ENCODE measurements at regions not wholly inside any gene's neighbourhood (a gene's known extent, or its start where the extent isn't known, plus 50 kb on each side); places are given as distances from the start of the nearest gene placed in this dataset.

DNA sequence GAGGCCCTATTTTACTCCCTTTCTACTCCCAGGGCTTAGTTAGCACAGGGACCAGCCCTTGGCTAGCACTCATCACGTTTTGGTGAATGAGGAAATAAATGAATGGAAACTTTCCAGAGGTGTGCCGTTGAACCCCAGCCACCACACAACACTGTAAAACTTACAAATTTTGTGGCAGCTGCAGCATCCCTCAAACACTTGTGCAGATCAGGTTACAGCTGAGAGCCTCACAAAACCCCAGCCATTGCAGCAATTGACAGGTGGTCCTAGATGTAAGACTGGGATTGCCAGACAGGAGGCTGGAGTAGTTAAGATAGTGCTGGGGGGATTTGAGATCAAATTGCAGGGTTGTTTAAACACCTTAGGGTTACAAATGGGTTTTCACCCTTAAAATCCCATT lies 482.2 kb upstream of the KIF2A start:
- DNase-seq (ENCODE audit: low read depth in 2 of 2) = no peak

DNA sequence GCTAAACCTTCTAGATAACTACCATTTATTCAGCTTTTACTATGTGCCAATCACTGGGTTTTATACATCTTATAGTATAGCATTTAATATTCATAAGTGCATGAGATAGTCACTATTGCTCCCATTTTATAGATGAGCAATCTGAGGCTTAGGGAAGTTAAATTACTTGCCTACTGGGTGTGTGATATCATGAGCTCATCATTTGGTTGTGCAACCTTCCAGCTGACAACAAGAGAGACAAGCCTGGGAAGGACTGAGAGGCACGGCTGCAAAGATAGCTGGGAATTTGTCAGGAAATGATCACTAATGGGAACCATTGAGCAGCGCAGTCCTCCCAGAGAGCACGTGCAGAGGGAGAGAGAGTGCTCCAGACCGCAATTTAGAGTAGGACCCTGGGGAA lies 481.6 kb upstream of the KIF2A start:
- DNase-seq (ENCODE audit: low read depth in 2 of 2) = no peak

DNA sequence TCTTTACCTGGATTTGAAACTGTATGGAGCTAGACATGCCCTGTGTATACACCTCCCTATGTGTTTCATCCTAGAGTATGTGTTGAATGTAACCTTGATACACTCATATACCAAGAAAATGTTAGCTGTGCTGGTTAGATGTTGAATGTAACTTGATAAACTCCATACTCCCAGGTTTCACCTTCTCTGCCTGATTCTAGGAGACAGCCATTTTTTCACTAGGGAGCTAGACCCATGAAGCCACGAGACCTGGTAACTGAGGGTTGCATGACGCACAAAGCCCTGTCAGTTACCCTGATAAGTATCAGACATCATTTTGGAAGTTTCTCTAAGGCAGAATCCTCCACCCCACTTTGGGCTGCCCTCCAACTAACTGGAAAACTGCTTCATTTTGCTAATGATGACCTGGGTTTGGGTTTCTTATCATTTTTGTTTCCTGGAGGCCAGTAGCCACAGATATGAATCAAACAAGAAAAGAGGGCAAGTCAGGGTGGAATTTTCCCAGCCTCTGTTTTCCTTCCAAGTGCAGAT lies 478.5 kb upstream of the KIF2A start:
- no peak for DNase-seq (ENCODE audit: low read depth in 2 of 2)

DNA sequence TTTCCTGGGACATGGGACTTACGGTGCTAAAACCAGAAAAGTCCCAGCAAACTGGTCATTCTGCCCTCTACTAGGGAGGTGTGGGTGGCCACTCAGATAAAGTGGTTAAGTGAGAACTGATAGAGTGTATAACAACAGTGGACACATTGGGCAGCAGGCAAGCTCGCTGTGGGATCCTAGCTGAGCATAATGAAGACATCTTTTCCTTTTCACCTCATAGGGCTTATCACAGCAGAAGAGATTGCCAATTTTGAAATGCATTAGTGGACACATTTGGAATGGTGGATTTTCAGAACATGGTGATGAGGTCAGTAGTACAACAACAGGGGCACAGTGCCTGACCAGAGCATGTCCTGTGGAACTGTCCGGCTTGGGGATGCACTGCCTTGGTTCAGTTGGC lies 477.1 kb upstream of the KIF2A start:
- no peak for DNase-seq (ENCODE audit: low read depth in 2 of 2)

DNA sequence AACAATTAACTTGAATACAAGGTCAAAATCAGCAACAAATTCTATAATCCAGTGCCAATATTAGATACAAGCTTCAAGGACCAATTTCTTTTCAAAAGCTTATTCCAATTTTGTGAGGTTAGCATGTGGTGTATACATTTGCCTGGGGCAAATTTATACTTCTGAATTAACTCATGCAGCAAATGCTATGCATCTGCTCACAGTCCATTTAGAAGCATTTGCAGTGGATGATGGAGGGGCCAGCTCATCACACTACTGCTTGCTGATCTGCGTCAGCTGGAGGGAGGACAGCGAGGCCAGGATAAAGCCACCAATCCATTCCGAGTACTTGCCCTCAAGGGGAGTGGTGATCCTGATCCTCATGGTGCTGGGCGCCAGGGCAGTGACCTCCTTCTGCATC lies 474.3 kb upstream of the KIF2A start:
- no peak for DNase-seq (ENCODE audit: low read depth in 2 of 2)

DNA sequence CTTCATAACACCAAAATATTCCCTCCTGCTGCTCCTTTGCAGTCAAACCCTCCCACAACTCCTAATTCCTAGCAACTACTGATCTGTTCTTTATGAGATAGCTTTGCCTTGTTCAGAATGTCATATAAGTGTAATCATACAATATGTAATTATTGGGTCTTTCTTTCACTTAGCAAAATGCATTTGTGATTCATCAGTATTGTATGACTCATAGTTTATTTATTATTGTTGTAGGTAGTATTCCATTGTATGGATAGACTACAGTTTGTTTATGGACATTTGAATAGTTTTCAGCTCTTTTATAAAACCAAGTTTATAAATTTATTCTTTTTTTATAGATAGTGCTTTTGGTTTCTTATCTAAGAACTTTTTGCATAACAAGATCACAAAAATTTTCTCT lies 468.2 kb upstream of the KIF2A start:
- no peak for DNase-seq (ENCODE audit: low read depth in 2 of 2)

DNA sequence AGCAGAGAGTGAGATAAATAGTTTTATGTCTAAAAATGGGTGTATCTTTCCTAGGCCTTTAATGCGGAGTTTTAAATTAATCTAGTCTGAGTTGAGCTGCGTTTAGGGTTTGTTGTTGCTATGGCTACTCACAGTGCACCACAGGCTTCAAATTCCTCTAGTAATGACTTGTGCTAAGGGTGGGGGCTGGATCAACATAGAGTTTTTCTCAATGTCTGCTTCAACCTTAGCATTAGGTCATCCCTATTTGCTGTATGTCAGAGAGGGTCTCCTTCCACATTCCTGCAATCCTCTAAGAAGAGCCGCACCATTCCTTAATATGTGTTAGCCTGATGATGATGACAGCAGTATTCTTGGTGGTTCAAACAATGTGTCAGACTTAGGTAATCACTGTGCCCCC lies 465.6 kb upstream of the KIF2A start:
- DNase-seq (ENCODE audit: low read depth in 2 of 2) = no peak

DNA sequence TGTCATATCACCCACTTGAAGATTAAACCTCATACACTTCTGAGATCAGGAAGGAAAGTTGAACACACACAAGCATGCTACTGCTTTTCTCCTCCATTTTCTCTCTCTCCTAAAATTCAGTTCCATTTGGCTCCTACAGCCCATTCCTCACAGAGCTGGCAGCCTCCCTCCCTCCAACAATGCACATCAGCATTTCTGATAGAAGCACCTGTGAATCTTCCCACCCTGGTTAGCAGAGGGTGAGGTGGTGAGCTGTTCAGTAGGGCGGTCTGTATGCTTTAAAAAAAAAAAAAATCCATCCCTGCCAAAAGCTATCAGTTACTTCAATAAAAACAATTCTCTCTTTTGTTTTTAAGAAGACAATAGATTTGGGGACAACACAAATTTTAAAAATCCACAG lies 463.2 kb upstream of the KIF2A start:
- DNase-seq (ENCODE audit: low read depth in 2 of 2) = no peak

DNA sequence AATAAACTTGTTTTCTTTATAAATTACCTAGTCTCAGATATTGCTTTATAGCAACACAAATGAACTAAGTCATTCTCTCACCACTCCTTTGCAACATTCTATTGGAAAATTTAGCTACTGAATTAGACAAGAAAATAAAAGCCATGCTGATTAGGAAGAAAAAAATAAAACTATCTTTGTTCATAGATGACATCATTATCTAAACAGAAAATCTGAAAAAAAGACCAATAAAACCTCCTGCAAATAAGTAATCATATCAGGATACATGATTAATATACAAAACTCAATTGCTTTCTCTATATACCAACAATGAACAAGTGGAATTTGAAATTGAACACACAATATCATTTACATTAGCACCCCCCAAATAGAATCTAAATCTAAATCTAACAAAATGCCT lies 455.3 kb upstream of the KIF2A start:
- DNase-seq (ENCODE audit: low read depth in 2 of 2) = no peak

DNA sequence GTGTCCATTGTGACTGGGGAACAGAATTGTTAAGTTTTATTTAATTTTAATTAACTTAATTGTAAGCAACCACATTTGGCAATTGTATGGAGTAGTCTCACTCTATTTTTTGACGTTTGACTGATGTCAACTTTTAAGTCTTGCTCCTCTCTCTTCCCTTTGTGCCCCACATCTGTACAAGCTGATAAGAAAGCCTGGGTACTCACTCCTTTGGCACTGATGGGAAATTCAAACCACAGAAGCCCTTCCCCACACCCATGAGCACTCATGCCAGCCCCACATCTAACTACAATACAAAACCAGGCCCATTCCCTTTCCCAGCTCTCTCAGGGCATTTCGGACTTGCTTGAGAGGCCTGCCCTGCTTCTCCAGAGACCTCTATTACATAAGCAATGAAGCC lies 451.5 kb upstream of the KIF2A start:
- DNase-seq (ENCODE audit: low read depth in 2 of 2) = no peak

DNA sequence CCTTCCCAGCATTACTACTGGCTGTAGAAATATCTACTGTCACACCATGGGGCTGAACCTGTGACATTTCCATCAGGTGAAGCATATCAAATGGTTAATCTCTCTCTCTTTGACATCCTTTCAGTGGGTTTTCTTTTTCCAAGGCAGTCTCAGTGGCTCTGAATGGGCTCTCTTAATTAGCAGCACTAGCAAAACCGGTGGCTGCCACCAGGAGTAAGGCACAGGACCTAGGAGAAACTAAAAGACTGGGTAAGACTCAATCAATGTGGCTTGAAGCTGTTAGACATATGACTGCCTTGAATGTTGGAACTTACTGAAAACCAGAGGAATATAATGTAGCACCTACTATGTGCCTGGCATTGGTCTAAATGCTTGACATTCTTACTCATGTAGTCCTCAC lies 445.0 kb upstream of the KIF2A start:
- DNase-seq (ENCODE audit: low read depth in 2 of 2) = no peak

DNA sequence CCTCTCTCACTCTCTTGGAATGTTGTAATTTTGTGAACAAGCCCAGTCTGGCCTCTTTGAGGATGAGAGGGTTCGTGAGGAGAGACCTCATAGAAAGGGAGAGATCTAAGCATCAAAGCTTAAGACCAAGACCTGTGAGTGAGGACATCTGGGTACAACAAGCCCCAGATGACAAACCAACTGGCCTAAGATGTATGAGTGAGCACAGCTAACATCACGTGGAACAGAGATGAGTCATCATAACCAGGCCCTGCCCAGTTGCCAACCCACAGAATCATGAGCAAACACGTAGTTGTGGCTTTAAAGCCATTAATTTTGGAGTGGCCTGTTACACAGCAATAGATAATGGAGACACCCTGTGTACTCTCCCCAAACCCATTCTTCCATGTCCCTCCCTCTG lies 439.1 kb upstream of the KIF2A start:
- no peak for DNase-seq (ENCODE audit: low read depth in 2 of 2)

DNA sequence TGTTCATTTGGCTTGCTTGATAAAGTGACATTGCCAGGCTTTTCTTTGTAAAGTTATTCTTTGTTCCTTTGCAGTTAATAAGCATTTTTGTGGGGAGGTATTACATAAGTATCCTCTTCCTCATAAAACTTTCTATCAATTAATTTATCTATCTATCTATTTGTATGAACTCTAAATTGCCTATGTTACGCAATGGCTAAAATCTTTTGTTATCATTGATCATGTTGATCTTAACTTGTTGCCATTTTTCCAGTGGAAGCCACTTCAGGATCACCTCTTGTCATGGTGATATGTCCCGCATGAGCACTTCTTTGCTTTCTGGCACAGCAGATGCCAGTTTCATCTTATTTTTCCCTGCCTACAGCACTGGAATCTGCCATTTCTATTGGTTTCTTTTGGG lies 436.7 kb upstream of the KIF2A start:
- DNase-seq (ENCODE audit: low read depth in 2 of 2) = no peak

DNA sequence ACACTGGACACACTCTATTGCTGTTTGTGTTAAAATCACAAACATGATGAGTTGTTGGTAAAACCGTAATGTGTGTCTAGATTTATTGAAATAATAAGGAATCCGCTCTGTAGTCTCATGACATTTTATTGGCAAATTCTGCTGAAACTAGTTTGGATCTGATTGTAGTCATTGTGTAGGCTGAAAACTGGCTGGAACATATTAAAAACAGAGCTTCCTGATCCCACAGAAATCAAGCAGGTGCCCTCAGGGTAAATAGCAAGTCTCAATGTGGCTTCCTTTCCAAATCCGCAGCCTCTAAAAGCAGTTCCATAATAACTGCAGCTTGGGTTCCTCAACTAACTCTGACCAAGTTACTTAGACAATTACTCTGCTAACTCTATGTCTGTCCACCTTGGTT lies 427.5 kb upstream of the KIF2A start:
- DNase-seq (ENCODE audit: low read depth in 2 of 2) = no peak

DNA sequence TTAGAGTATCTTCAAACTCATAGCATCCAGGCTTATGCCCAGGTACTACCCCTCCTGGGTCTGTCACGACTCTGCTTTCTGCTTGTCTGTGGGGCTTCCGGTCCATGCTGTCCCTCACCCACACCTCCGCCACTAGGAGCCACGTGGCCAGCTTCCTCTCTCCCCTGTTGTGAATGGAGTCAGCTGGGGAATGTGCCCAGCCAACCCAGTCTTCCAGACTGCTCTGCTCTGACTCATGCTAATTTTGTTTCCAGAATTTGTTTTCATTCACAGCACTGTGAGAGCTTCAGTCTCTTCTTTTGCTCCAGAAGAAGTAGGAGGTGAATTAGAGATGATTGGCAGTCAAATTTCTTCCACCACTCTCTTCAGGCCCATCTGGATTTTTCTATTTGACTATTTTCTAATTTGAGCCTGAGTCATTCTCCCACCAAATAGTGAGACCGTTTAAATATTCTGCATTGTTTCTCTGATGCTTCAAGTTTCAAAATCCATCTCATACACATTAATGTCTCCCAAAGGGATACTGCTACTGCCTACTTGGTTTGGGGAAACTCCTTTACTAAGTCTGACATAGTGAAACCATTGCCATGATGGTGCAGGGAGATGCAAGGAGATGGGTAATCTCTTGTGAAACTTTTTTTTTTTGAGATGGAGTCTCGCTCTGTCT lies 424.1 kb upstream of the KIF2A start:
- no peak for DNase-seq (ENCODE audit: low read depth in 2 of 2)

DNA sequence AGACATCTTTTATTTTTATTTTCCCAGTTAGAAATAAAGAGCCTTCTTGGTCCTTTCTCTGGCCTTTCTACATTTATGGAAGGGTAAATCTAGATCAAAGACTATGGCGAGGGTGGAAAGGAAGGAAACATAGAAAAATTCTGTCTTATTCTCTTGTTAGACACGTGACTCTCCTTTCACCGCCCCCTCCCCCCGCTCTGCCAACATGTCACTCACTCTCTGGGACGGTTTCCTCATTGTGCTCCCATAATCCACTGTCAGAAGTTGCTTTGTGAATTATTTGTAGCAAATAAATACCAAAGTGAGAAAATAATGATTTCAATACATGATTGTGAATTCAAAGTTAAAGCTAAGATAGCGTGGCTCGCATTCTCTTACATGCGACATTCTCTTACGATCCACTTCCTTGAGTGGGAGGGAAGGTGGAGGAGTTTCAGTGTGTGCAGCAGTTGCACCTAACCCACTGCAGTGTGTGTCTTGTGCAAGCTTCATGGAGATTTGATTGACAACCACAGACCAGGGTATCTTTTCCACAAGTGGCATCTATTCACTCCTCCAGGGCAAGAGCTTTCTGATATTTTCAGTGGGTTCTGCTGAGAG lies 423.0 kb upstream of the KIF2A start:
- no peak for DNase-seq (ENCODE audit: low read depth in 2 of 2)

DNA sequence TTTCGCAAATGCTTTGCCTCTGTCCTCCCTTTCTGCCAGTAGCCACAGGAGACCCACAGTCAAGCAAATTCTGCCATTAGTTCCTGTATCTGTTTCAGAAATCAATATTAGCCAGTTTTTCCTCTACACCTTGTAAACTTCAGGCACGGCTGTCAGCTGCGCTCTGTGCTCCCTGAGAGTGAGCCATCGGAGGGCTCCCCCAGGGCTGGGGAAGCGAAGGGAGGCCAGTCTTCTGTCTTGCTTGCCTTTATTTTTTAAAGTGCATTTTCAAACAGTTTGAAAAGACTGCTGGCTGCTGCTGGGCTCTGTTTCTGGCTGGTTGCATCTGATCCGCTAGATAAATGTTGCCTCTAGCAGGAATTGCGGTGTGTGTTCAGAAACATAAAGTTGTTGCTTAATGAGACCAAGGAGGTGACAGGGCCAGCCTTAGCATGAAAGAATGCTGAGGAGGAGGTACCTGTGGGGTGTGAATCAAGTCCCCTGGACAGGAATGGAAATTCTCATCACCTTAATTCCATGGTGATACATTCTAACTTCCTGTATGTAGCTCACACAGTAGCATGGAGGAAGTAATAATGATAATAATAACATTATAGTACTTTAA lies 421.7 kb upstream of the KIF2A start:
- no peak for DNase-seq (ENCODE audit: low read depth in 2 of 2)

DNA sequence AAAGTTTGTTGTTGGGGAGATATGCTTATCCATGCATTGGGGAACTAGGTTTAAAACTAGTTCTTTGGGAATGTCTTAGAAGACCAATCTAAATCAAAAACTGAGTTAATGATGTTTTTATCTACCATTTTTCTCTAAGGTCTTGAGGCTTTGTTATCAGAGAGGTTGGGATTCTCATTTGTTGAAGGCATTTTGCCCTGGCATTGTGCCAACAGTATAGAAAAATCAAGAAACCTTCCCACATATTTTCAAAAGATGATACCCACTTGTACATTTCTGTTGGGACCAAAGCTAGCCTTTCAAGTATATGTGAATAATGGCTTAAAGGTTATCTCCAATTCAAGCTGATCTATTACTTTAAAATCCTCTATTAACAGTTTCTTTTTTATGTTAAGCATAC lies 419.8 kb upstream of the KIF2A start:
- no peak for DNase-seq (ENCODE audit: low read depth in 2 of 2)

DNA sequence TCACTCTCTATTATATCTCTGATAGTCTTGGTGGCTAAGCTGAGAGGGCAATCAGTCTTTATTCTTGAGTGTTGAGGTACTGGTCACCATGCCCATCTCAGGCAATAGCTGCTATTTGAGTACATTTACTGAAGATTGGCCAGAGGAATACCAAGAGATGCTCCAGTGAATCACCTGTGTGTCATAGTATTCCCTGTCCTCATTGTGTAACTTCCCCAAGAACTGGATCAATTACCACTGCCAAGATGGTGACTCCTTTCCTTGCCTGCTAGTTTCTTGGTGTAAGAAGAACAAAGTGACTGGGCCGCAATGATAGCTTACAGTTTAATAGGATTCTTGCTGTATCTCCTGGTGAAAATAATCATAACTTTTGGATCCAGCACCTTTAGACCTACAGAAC lies 418.7 kb upstream of the KIF2A start:
- DNase-seq (ENCODE audit: low read depth in 2 of 2) = no peak

DNA sequence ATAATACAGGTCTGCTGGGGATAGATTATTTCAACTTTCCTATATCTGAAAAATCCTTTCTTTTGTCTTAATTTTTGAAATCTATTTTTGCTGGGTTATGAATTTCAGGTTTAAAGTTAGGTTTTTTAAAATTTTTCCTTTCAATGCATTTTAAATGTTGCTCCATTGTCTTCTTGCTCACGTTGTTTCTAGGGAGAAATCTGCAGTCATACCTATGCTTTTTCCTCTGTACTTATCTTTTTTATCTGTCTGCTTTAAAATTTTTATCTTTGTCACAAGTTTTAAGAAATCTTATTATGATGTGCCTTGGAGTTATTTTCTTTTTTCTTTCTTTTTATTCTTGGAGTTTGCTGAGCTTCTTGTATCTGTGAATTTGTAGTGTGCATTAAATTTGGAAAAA lies 412.0 kb upstream of the KIF2A start:
- no peak for DNase-seq (ENCODE audit: low read depth in 2 of 2)

DNA sequence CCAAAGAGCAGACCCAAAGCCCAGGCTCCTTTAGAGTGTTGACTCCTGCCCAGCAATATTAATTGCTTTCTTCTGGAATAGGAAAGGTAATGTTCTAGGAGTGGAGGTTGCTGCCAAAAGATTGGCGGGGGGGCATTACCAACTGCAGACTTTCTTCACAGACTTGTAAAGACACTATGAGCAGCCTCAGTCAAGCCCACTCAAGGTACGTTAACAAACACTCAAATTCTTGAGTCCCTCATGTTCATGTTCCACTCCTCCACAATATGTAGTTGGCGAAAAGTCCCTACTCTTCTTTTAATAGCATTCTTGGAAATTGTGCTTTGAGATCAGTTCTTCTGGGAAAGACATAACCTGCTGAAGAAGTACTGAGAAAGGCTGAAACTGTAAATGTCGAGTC lies 409.2 kb upstream of the KIF2A start:
- no peak for DNase-seq (ENCODE audit: low read depth in 2 of 2)

DNA sequence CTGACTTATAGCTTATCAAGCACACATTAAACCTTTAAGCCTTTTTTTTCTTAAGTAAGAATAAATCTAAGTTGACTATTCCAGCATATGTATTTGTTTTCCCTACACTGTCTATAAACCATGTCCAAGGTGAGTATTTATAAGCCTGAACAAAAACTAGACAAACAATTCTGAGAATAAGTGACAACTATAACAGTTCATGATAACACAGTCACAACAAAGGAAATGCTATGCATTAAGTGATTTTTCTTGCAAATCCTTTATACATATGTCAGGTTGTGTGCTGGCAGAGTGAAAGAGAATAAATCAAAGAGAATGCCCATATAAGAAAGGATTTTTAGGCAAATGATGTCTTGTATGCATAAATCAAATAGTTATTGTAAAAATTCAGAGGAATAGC lies 408.8 kb upstream of the KIF2A start:
- no peak for DNase-seq (ENCODE audit: low read depth in 2 of 2)

DNA sequence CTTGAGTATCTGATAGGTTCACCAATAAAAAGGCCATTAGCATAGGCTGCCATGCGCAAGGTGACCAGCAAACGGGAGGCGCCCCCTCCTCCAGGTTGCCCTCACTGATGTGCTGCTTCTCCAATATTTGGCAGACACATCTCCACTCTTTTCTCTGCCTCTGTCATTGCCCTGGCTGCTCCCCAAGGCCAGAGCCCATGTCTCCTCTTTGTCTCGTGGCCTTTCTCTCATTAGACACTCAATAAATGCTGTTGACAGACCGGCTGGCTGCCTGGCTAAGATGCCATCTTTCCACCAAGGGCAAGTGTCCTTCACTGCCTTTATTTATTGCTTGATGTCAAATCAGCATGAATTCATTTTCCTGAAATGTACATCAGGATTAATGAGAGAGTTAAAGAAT lies 404.0 kb upstream of the KIF2A start:
- DNase-seq (ENCODE audit: low read depth in 2 of 2) = no peak

DNA sequence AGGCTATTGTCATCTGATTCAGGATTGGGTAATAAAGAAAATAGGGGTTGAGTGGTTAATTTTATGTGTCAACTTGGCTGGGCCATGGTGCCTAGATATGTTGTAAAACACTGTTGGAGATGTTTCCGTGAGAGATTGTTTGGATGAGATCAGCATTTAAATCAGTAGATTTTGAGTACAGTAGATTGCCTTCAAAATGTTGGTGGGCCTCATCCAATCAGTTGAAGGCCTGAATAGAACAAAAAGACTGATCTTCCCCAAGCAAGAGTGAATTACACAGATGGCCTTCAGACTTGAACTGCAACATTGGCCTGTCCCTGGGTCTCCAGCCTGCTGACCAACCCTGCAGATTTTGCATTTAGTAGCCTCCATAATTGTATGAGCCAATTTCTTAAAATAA lies 401.3 kb upstream of the KIF2A start:
- no peak for DNase-seq (ENCODE audit: low read depth in 2 of 2)

Data from stimulated activated CD4-positive, alpha-beta T cell treated with anti-CD3 and anti-CD28 coated beads, Interleukin-12 subunit alpha, Interleukin-12 subunit beta, amount 100 ng/mL, for 24 hours (primary cell).